ENCODE measurements at regions not wholly inside any gene's neighbourhood (a gene's known extent, or its start where the extent isn't known, plus 50 kb on each side); places are given as distances from the start of the nearest gene placed in this dataset.
"Not testable (repeated sequence)": the region's sequence is repeated elsewhere in the genome, so short reads cannot be mapped to it uniquely, and the experiment has no call there.

DNA sequence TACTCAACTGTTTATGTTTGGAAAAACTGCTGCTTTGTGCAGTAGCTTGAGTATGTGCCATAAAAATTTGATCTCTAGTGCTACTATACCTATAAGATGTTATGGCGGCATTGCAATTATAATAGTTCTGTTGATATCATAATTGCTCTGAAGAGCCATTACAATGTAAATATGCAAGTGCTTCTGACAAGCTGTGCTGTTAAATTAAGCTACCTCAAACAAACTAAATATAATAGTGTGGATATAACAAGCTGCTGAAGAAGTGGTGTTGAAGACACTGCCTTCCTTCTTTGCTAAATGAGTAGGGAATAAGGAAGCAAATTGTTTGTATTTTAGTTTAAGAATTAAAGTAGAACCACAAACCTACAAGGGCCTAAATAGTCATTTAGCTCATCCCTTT is 301.0 kb upstream of the MIS18BP1 start (continued):
- no peak for TF ChIP-seq ZBTB33 (IDR thresholded peaks at IDR 0.05; ENCODE audit: extremely low read depth, insufficient replicate concordance, low read length)

- peak overlapping the region; percentile 37 to 52 for H3K4me3 ChIP-seq (replicated peaks in 1 of 2; ENCODE audit: low read depth in 1 of 2, low read length in 2 of 2)
- H3K36me3 ChIP-seq (ENCODE audit: control insufficient read depth in 1 of 2, insufficient read depth in 2 of 2, low read length in 2 of 2); ATAC-seq; DNase-seq (ENCODE audit: low read depth, low spot score); H3K79me2 ChIP-seq (ENCODE audit: insufficient read depth, low read length); RAD21 ChIA-PET (ENCODE audit: low non-redundant PET in 1 of 2, low total read pairs in 2 of 2, uncharacterized antibody in 2 of 2, unreplicated experiment in 2 of 2); H3K4me1 ChIP-seq (ENCODE audit: control insufficient read depth in 1 of 2, insufficient read depth in 2 of 2, low read length in 2 of 2); H3K9me3 ChIP-seq (ENCODE audit: control insufficient read depth in 1 of 2, insufficient read depth in 1 of 2, low read depth in 1 of 2, low read length in 2 of 2); intact Hi-C loops (cut with micrococcal nuclease); POLR2A ChIA-PET; H3K27me3 ChIP-seq (ENCODE audit: insufficient read depth, low read length); H3K9me2 ChIP-seq (ENCODE audit: insufficient read depth); H2AFZ ChIP-seq (ENCODE audit: low read depth, low read length, poor library complexity, severe bottlenecking); BruUV-seq (replicated peaks); H3K9ac ChIP-seq (ENCODE audit: low read length); H4K20me1 ChIP-seq (ENCODE audit: insufficient read depth); H3K27ac ChIP-seq (ENCODE audit: low read depth, low read length); CTCF ChIA-PET: not testable (repeated sequence)
- peak overlapping the region; percentile 49 for H3K4me2 ChIP-seq (ENCODE audit: low read length)
These were observed 298.3 kb upstream of the MIS18BP1 start for GRCh38 chr14:45551240-45551820.

- no peaks in the 10 kb centered on the region for H3K27me3 ChIP-seq (ENCODE audit: insufficient read depth, low read length)
- no peaks in the 10 kb centered on the region for H4K20me1 ChIP-seq (ENCODE audit: insufficient read depth)
- no peak for TF ChIP-seq CEBPB (IDR thresholded peaks at IDR 0.05; ENCODE audit: low read depth)
- TF ChIP-seq SP1 (IDR thresholded peaks at IDR 0.05; ENCODE audit: low read depth), result no peak
- no peak overlapping the region for H3K27ac ChIP-seq (ENCODE audit: low read depth, low read length)
- H3K9me2 ChIP-seq (ENCODE audit: insufficient read depth), result no peaks in the 10 kb centered on the region
- no peak overlapping the region for H3K9ac ChIP-seq (ENCODE audit: low read length)
- DNase-seq (ENCODE audit: low read depth, low spot score) (no peak), ATAC-seq (no peak)
- 0 out of 4 replicates have a peak, but pooled peaks cover 0 to 3% of the 10 kb centered on the region in 2 experiments for H3K9me3 ChIP-seq (ENCODE audit: control insufficient read depth in 1 of 2, insufficient read depth in 1 of 2, low read depth in 1 of 2, low read length in 2 of 2)
- no peaks in the 10 kb centered on the region for H3K36me3 ChIP-seq (ENCODE audit: control insufficient read depth in 1 of 2, insufficient read depth in 2 of 2, low read length in 2 of 2)
- POLR2A ChIA-PET, result no interaction called here
- H2AFZ ChIP-seq (ENCODE audit: low read depth, low read length, poor library complexity, severe bottlenecking), result no peak overlapping the region
- H3K4me1 ChIP-seq (ENCODE audit: control insufficient read depth in 1 of 2, insufficient read depth in 2 of 2, low read length in 2 of 2), result peaks cover 4 to 11% of the 10 kb centered on the region in 2 experiments; a peak in 3 of 4 replicates
- RAD21 ChIA-PET (ENCODE audit: low non-redundant PET in 1 of 2, low total read pairs in 2 of 2, uncharacterized antibody in 2 of 2, unreplicated experiment in 2 of 2), result no interaction called here
- H3K79me2 ChIP-seq (ENCODE audit: insufficient read depth, low read length), result no peaks in the 10 kb centered on the region
- BruUV-seq (replicated peaks), result no TSS peak
- no peak overlapping the region for H3K4me2 ChIP-seq (ENCODE audit: low read length)
- H3K4me3 ChIP-seq (replicated peaks in 1 of 2; ENCODE audit: low read depth in 1 of 2, low read length in 2 of 2), result no peak overlapping the region
- intact Hi-C loops (cut with micrococcal nuclease), result no loop called here
- CTCF ChIA-PET, result no interaction called here
These were observed 278.0 kb upstream of the MIS18BP1 start for GRCh38 chr14:45531022-45531421.
